Endothelial cell of umbilical vein (primary cell): ENCODE measurements at regions not wholly inside any gene's neighbourhood (a gene's known extent, or its start where the extent isn't known, plus 50 kb on each side); places are given as distances from the start of the nearest gene placed in this dataset.

Source experiments
- BruUV-seq: library from RNA; stranded (reverse); fragments of 400-500 nt; replicated peaks from 2 replicates; lab custom pipeline; 2021; lab: Mats Ljungman, UMichigan
- CTCF ChIA-PET: fragments of 300-600, 350-600 bp; sonication (Branson Sonifier 250); formaldehyde crosslinking; loops from one replicate; lab custom pipeline; 2021; ENCODE audit warnings: antibody characterized with exemption, inconsistent platforms; lab: Charles Lee
- POLR2A ChIA-PET: fragments of 300-600, 350-600 bp; sonication (Branson Sonifier 250); formaldehyde crosslinking; loops from one replicate; lab custom pipeline; 2021; ENCODE audit warnings: antibody characterized with exemption, inconsistent platforms; lab: Charles Lee
- DNase-seq: peaks from one replicate; pipeline ENCODE4 v3.0.0-alpha.2; 2011; ENCODE audit warnings: low read depth, low spot score
- FAIRE-seq: peaks from 2 replicates; lab custom pipeline; 2011; peaks lifted over from hg19 to GRCh38; lab: Jason Lieb, UNC
- H2AFZ ChIP-seq: 2 replicates; pipeline ENCODE4 v1.6.0; 2012; ENCODE audit warnings: low read depth, low read length, control low read depth, inconsistent platforms
- H3K27ac ChIP-seq: 2 replicates; pipeline ENCODE4 v1.5.1; 2011; ENCODE audit warnings: low read depth, mild to moderate bottlenecking, control low read depth, low read length, moderate library complexity; ENCODE audit not compliant: insufficient read depth
- H3K27me3 ChIP-seq, 2 experiments: 2 replicates each; pipeline versions ENCODE4 v1.6.0 to v1.6.1; 2011; ENCODE audit warnings: low read length in 2 of 2, mixed read lengths in 1 of 2; ENCODE audit not compliant: control insufficient read depth in 2 of 2, insufficient read depth in 2 of 2
- H3K36me3 ChIP-seq, 2 experiments: 2 replicates in 1 of 2; 3 replicates in 1 of 2; pipeline ENCODE4 v1.5.1; 2011; ENCODE audit warnings: low read length in 2 of 2, mild to moderate bottlenecking in 1 of 2, moderate library complexity in 1 of 2; ENCODE audit not compliant: control insufficient read depth in 2 of 2, insufficient read depth in 2 of 2; ENCODE audit errors: extremely low read depth in 1 of 2
- H3K4me1 ChIP-seq: 3 replicates; pipeline ENCODE4 v1.5.1; 2011; ENCODE audit warnings: mild to moderate bottlenecking, low read length; ENCODE audit not compliant: control insufficient read depth, insufficient read depth; ENCODE audit errors: extremely low read depth
- H3K4me2 ChIP-seq: 2 replicates; pipeline ENCODE4 v1.6.1; 2011; ENCODE audit warnings: low read length, control low read depth, mixed read lengths; ENCODE audit not compliant: insufficient read depth
- H3K4me3 ChIP-seq, 3 experiments: fragments of 200-600 bp in 1 of 3; sonication (generic), shearing (Covaris generic) in 1 of 3; replicated peaks in 1 of 3; 2 replicates each; pipeline ENCODE4 v1.5.1; 2011 to 2016; ENCODE audit warnings: control low read depth in 3 of 3, low read length in 3 of 3, mild to moderate bottlenecking in 2 of 3, inconsistent platforms in 1 of 3, low read depth in 1 of 3, moderate library complexity in 1 of 3; ENCODE audit not compliant: insufficient read depth in 1 of 3
- H3K79me2 ChIP-seq: 2 replicates; pipeline ENCODE4 v1.6.0; 2012; ENCODE audit warnings: low read length, inconsistent platforms; ENCODE audit not compliant: control insufficient read depth, insufficient read depth
- H3K9ac ChIP-seq: replicated peaks from 2 replicates; pipeline ENCODE3; 2011; ENCODE audit warnings: low read length, control low read depth; ENCODE audit not compliant: insufficient read depth; ENCODE audit errors: extremely low read depth
- H3K9me1 ChIP-seq: replicated peaks from 3 replicates; pipeline ENCODE4 v1.6.0; 2011; ENCODE audit warnings: mild to moderate bottlenecking, low read length; ENCODE audit not compliant: control insufficient read depth, insufficient read depth; ENCODE audit errors: extremely low read depth
- H3K9me3 ChIP-seq: replicated peaks from 2 replicates; pipeline ENCODE4 v1.5.1; 2012; ENCODE audit warnings: low read length, inconsistent platforms; ENCODE audit not compliant: control insufficient read depth, insufficient read depth
- H4K20me1 ChIP-seq: replicated peaks from 2 replicates; pipeline ENCODE3; 2011; ENCODE audit warnings: mild to moderate bottlenecking, low read length; ENCODE audit not compliant: control insufficient read depth, insufficient read depth; ENCODE audit errors: extremely low read depth
- EZH2 ChIP-seq: IDR thresholded peaks from 2 replicates; pipeline ENCODE4 v1.6.1; 2012; ENCODE audit warnings: borderline replicate concordance, low read depth, mild to moderate bottlenecking, moderate library complexity, low read length, inconsistent platforms; ENCODE audit not compliant: severe bottlenecking
- FOS ChIP-seq: IDR thresholded peaks from 2 replicates; pipeline ENCODE4 v1.6.1; 2011; ENCODE audit warnings: mild to moderate bottlenecking, low read length, moderate library complexity, borderline replicate concordance; ENCODE audit not compliant: insufficient read depth
- GATA2 ChIP-seq: IDR thresholded peaks from 2 replicates; pipeline ENCODE4 v1.7.0; 2011; ENCODE audit warnings: low read depth, mild to moderate bottlenecking, moderate library complexity, mixed read lengths, low read length; ENCODE audit not compliant: insufficient read length, insufficient read depth
- JUN ChIP-seq: IDR thresholded peaks from 2 replicates; pipeline ENCODE4 v1.6.1; 2011; ENCODE audit warnings: borderline replicate concordance, low read depth; ENCODE audit not compliant: insufficient read length, insufficient read depth
- MYC ChIP-seq: IDR thresholded peaks from one replicate; pipeline ENCODE4 v1.6.1; 2011; ENCODE audit warnings: mild to moderate bottlenecking, low read depth, low read length
- POLR2A ChIP-seq: IDR thresholded peaks from 2 replicates; pipeline ENCODE4 v1.6.1; 2012; ENCODE audit warnings: low read depth, mild to moderate bottlenecking, control low read depth, low read length
- POLR2AphosphoS5 ChIP-seq: IDR thresholded peaks from 2 replicates; pipeline ENCODE4 v1.6.1; 2012; ENCODE audit warnings: low read depth, mild to moderate bottlenecking, control low read depth, low read length, moderate library complexity; ENCODE audit not compliant: insufficient read depth
- dilution Hi-C: fragments of 300-500 bp; cut with MboI; formaldehyde crosslinking; loops from one replicate; pipeline ENCODE4 v1.15.0; 2019; ENCODE audit warnings: low sequenced_read_pairs; ENCODE audit not compliant: extremely low pct_ligation_motif_present
- intact Hi-C: fragments of 100-400 bp; cut with micrococcal nuclease; formaldehyde crosslinking; loops from one replicate; pipeline ENCODE4 v1.10.0; 2022
- TF ChIP-seq, protein P1 (sequence below): IDR thresholded peaks from 2 replicates; pipeline ENCODE4 v1.6.1; 2011; ENCODE audit not compliant: insufficient read depth, insufficient read length
- TF ChIP-seq, protein P2 (sequence below), 2 donors: IDR thresholded peaks; 1 replicate in 1 of 2; 2 replicates in 1 of 2; pipeline ENCODE4 v1.5.1; 2011; ENCODE audit warnings: low read length in 2 of 2, mild to moderate bottlenecking in 2 of 2, moderate library complexity in 2 of 2, control low read depth in 1 of 2, inconsistent platforms in 1 of 2, low read depth in 1 of 2; ENCODE audit not compliant: insufficient read depth in 1 of 2; ENCODE audit errors: extremely low read depth in 1 of 2

DNA sequence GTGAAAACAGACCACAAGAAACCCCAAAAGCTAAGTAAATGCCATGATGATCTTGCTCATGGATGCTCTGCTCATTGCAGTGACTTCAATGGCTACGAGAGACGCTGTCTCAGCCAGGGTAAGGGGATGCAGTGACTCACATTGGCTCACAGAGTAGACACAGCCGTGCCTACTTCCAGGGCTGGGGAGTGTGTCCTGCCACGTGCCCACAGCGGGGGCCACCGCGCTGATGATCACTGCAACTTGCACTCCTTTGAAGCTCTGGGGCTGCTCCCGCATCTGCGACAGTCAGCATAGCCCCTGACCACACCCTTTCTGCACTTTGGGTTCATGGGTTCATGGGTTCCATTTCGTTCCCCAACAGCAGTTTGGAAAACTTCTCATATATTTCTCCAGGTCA is 231.4 kb upstream of the RPL38 start:
- H4K20me1 ChIP-seq = no peaks in the 10 kb centered on the region
- no peaks in the 10 kb centered on the region for H3K36me3 ChIP-seq
- H3K27me3 ChIP-seq = no peaks in the 10 kb centered on the region
- H3K4me2 ChIP-seq = no peak overlapping the region
- CTCF ChIA-PET = no interaction called here
- no peak overlapping the region for H2AFZ ChIP-seq
- POLR2A ChIA-PET = no interaction called here
- no TSS peak for BruUV-seq
- H3K4me1 ChIP-seq = no peaks in the 10 kb centered on the region
- H3K9ac ChIP-seq = no peak overlapping the region
- no peak overlapping the region for H3K27ac ChIP-seq
- FAIRE-seq (no peak), DNase-seq (no peak)
- intact Hi-C loops (no loop called here), dilution Hi-C loops (no loop called here)
- TF ChIP-seq MYC = no peak
- TF ChIP-seq JUN = no peak
- TF ChIP-seq POLR2A = no peak
- TF ChIP-seq, protein P1, sequence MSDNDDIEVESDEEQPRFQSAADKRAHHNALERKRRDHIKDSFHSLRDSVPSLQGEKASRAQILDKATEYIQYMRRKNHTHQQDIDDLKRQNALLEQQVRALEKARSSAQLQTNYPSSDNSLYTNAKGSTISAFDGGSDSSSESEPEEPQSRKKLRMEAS = no peak
- TF ChIP-seq, protein P2, sequence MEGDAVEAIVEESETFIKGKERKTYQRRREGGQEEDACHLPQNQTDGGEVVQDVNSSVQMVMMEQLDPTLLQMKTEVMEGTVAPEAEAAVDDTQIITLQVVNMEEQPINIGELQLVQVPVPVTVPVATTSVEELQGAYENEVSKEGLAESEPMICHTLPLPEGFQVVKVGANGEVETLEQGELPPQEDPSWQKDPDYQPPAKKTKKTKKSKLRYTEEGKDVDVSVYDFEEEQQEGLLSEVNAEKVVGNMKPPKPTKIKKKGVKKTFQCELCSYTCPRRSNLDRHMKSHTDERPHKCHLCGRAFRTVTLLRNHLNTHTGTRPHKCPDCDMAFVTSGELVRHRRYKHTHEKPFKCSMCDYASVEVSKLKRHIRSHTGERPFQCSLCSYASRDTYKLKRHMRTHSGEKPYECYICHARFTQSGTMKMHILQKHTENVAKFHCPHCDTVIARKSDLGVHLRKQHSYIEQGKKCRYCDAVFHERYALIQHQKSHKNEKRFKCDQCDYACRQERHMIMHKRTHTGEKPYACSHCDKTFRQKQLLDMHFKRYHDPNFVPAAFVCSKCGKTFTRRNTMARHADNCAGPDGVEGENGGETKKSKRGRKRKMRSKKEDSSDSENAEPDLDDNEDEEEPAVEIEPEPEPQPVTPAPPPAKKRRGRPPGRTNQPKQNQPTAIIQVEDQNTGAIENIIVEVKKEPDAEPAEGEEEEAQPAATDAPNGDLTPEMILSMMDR (IDR thresholded peaks at IDR 0.05; ENCODE audit: extremely low read depth in 1 of 2, insufficient read depth in 1 of 2, low read depth in 1 of 2, low read length in 2 of 2) = no peak
- TF ChIP-seq POLR2AphosphoS5 = no peak
- no peak for TF ChIP-seq GATA2
- no peak for TF ChIP-seq FOS
- no peak for TF ChIP-seq EZH2
- no peaks in the 10 kb centered on the region for H3K9me1 ChIP-seq
- no peak overlapping the region for H3K4me3 ChIP-seq
- H3K79me2 ChIP-seq = no peaks in the 10 kb centered on the region
- H3K9me3 ChIP-seq = peaks cover 2% of the 10 kb centered on the region
